LNCaP clone FGC (cell line): ENCODE measurements at regions not wholly inside any gene's neighbourhood (a gene's known extent, or its start where the extent isn't known, plus 50 kb on each side); places are given as distances from the start of the nearest gene placed in this dataset.

Source experiments
- DNase-seq: peaks from one replicate; pipeline ENCODE4 v3.0.0-alpha.2; 2011; ENCODE audit warnings: low read depth
- H3K4me3 ChIP-seq: 2 replicates; pipeline ENCODE4 v1.5.1; 2011; ENCODE audit warnings: mild to moderate bottlenecking, low read depth, low read length, control low read depth
- TF ChIP-seq, protein P1 (sequence below): IDR thresholded peaks from 2 replicates; pipeline ENCODE4 v1.5.1; 2012; ENCODE audit warnings: mild to moderate bottlenecking; ENCODE audit not compliant: control insufficient read depth, insufficient read depth; ENCODE audit errors: extremely low read depth

DNA sequence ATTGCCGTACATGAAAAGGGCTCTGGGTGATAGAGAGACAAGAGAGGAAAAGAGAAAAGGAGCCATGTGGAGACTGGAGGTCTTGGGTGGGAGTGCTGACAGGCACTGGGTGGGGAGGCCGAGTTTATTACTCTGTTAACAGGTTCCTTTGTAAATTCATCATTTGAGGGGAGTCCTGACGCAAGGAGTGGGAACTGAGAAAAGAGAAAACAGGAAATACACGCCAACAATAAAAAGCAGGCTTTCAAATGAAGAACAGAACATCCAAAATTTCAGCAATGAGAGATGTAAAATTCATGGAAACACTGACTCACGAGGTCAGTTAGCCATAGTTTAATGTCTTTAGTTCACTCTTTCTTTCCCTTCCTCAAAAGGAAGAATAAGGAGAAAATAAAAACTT is 342.8 kb downstream of the TMEM167A start:
- DNase-seq = no peak
- TF ChIP-seq, protein P1, sequence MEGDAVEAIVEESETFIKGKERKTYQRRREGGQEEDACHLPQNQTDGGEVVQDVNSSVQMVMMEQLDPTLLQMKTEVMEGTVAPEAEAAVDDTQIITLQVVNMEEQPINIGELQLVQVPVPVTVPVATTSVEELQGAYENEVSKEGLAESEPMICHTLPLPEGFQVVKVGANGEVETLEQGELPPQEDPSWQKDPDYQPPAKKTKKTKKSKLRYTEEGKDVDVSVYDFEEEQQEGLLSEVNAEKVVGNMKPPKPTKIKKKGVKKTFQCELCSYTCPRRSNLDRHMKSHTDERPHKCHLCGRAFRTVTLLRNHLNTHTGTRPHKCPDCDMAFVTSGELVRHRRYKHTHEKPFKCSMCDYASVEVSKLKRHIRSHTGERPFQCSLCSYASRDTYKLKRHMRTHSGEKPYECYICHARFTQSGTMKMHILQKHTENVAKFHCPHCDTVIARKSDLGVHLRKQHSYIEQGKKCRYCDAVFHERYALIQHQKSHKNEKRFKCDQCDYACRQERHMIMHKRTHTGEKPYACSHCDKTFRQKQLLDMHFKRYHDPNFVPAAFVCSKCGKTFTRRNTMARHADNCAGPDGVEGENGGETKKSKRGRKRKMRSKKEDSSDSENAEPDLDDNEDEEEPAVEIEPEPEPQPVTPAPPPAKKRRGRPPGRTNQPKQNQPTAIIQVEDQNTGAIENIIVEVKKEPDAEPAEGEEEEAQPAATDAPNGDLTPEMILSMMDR = no peak
- no peak overlapping the region for H3K4me3 ChIP-seq

DNA sequence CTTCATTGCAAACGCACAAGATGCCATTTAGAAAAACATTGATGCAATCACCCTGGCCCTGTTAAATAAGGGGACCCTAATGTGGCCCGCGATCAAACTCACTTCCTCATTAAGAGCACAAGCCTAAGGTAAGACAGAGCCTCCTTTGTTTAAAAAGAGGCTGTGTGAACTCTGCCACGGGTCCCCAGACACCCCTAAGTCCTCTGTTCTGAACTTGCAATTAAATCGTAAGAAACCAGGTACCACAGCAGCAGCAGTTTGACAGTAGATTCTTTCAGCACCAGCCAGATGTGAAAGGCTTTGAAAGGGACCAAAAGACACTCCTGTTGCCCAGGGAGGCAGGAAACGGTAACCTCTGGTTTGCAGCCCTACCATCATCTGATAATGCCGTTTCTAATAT is 346.3 kb downstream of the TMEM167A start:
- DNase-seq = no peak
- TF ChIP-seq, protein P1 = no peak
- H3K4me3 ChIP-seq = no peak overlapping the region

DNA sequence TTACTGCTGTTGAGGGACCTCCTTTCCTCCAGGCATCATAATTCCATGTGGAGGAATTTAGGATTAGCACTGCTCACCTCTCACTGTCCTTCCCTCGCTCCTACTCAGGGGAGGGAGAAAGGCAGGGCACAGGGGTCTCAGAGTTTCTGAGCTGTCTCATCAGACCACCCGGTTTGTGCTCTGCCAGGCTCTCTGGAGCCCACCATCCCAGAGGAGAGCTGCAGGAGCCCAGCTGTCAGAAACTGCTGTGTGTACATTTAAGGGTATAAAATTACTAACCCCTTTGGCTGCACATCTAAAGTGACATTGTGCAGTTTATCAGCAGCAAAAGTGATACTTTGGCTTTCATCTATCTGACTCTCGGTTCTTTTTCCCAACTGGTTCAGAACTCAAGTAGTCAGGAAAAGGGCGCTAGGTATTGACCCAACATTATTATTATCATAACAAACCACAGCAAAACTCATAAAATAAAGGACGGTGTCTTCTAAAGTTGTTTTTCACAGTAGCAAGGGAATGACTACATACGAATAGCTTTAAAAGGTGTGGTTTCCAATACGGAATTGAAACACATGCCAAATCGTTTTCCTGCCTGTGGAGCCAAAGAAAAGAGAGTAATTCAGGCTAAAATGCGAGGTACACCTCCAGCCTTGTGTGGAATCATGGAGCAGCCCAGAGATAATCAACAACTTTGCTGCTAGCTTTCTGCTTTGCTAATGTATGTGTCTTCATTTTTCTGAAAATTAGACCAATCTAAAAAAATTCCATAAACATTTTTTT is 348.1 kb downstream of the TMEM167A start:
- H3K4me3 ChIP-seq = no peak overlapping the region
- no peak for DNase-seq
- TF ChIP-seq, protein P1 = no peak

DNA sequence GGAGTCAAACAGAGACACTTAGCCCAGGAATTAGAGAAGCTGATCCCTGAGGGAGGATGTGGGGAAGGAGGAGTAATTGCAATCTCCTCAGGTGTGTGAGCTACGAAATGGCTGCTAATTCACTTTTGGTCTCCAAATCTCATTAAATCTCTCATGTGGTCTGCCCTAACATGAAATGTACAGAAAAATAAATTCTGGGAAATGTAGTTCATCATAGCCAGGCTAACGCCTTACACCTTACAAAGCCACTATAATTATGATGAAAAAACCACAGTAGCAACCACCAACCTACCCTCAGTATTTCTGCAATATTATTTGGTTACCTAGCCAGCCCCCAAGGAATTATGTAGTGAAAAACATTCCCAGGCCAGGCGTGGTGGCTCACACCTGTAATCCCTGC is 354.0 kb downstream of the TMEM167A start:
- no peak for DNase-seq
- no peak overlapping the region for H3K4me3 ChIP-seq
- TF ChIP-seq, protein P1 = no peak

DNA sequence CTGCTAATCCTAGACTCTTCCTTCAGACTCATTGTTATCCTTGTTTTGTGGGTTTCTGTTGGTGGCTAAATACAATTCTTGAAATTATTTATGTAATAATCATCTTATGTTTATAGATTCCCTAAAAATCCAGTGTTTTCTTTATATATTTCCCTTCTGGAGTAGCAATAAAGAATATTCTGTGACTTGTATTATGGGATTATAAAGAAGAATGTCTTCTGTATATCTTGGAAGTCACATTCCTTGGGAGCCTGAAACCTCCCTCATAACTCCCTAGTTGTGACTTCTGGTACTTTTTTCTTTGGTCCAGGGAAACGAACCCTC is 356.1 kb downstream of the TMEM167A start:
- TF ChIP-seq, protein P1 = no peak
- DNase-seq = no peak
- no peak overlapping the region for H3K4me3 ChIP-seq

DNA sequence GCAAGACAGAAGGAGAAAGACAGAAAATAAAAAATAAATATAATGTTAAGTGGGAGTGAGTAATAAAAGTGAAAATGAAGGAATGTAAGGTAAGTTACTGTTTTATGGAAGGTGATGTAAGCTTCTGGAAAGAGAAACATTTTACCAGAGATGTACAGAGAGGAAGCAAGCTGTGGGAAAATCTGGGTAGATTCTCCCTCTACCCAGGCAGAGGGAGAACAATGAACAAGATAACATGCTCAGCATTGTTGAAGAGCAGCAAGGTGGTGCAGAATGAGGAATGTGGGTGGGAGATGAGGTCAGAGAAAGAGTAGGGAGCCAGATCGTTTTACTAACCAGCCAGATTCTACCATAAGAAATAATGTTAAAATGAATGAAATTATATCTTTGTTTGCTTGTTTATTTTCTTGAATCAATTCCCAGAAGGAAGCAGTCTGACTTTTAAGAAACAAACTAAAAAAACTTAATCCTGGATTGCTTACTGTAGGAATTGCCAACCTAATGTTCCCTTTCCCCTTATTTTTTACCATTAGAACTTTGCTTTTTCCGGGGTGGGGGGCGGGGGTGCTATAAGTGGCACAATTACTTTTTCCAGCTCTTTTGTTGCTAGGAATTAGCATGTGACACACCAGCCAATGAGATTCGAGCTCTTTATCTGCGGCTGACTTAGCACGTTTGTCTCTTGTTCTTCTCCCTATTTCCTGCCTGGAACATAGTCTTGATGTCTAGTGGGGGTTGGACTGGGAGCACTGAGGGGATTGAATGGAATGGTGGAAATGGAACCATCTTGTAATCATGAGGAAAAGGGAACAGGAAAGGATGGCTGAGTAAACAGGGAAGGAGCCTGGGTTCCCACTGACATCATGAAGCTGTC is 356.7 kb downstream of the TMEM167A start:
- no peak overlapping the region for H3K4me3 ChIP-seq
- TF ChIP-seq, protein P1 = no peak
- no peak for DNase-seq
